ENCODE measurements at regions not wholly inside any gene's neighbourhood (a gene's known extent, or its start where the extent isn't known, plus 50 kb on each side); places are given as distances from the start of the nearest gene placed in this dataset.

GRCh38 chr6:88376197-88376596 is 210.1 kb upstream of the CNR1 start:
- TF ChIP-seq CTCF (IDR thresholded peaks at IDR 0.05) (no peak), POLR2A (IDR thresholded peaks at IDR 0.05) (no peak)
